DOHH2 (cell line): ENCODE measurements at regions not wholly inside any gene's neighbourhood (a gene's known extent, or its start where the extent isn't known, plus 50 kb on each side); places are given as distances from the start of the nearest gene placed in this dataset.
"Not testable (repeated sequence)": the region's sequence is repeated elsewhere in the genome, so short reads cannot be mapped to it uniquely, and the experiment has no call there.

Experiments
- H3F3A ChIP-seq: fragments of 200-600 bp; sonication (generic), shearing (Covaris generic); 2 replicates; pipeline ENCODE4 v1.6.0; 2016; ENCODE audit warnings: antibody characterized with exemption, mild to moderate bottlenecking; ENCODE audit not compliant: control insufficient read depth, insufficient read depth
- H3K27ac ChIP-seq: fragments of 200-600 bp; sonication (generic); 2 replicates; pipeline ENCODE4 v1.5.1; 2014; ENCODE audit warnings: low read depth, mild to moderate bottlenecking, low read length, moderate library complexity
- H3K27me3 ChIP-seq: fragments of 200-600 bp; sonication (generic); 2 replicates; pipeline ENCODE4 v1.6.1; 2014; ENCODE audit warnings: mild to moderate bottlenecking, low read length, mixed read lengths; ENCODE audit not compliant: control insufficient read depth
- H3K36me3 ChIP-seq: fragments of 200-600 bp; sonication (generic); 2 replicates; pipeline ENCODE4 v1.6.1; 2014; ENCODE audit warnings: mild to moderate bottlenecking, low read length, moderate library complexity, mixed read lengths; ENCODE audit not compliant: control insufficient read depth
- H3K4me1 ChIP-seq: fragments of 200-600 bp; sonication (generic); 2 replicates; pipeline ENCODE4 v1.6.1; 2014; ENCODE audit warnings: mild to moderate bottlenecking, low read length, mixed read lengths; ENCODE audit not compliant: control insufficient read depth
- H3K4me2 ChIP-seq: fragments of 200-600 bp; sonication (generic); 2 replicates; pipeline ENCODE4 v1.6.0; 2014; ENCODE audit warnings: mild to moderate bottlenecking, low read length, moderate library complexity
- H3K4me3 ChIP-seq: fragments of 200-600 bp; sonication (generic); 2 replicates; pipeline ENCODE4 v1.5.1; 2014; ENCODE audit warnings: mild to moderate bottlenecking, low read length, mixed read lengths
- H3K79me2 ChIP-seq: fragments of 200-600 bp; sonication (generic); 2 replicates; pipeline ENCODE4 v1.6.1; 2014; ENCODE audit warnings: mild to moderate bottlenecking, low read length, mixed read lengths; ENCODE audit not compliant: control insufficient read depth
- H3K9me2 ChIP-seq: fragments of 200-600 bp; sonication (generic); replicated peaks from 2 replicates; pipeline ENCODE4 v1.6.1; 2014; ENCODE audit warnings: mild to moderate bottlenecking, low read length, mixed read lengths; ENCODE audit not compliant: control insufficient read depth
- H3K9me3 ChIP-seq: fragments of 200-600 bp; sonication (generic); 2 replicates; pipeline ENCODE4 v1.6.1; 2014; ENCODE audit warnings: antibody characterized with exemption, low read length, mixed read lengths; ENCODE audit not compliant: control insufficient read depth, insufficient read depth
- H4K20me1 ChIP-seq: fragments of 200-600 bp; sonication (generic); 2 replicates; pipeline ENCODE4 v1.6.0; 2014; ENCODE audit warnings: low read depth, mild to moderate bottlenecking, antibody characterized with exemption, low read length, moderate library complexity; ENCODE audit not compliant: control insufficient read depth, insufficient read depth
- CTCF ChIP-seq: fragments of 200-600 bp; sonication (generic); IDR thresholded peaks from one replicate; pipeline ENCODE4 v1.5.1; 2014; ENCODE audit warnings: antibody characterized with exemption, mild to moderate bottlenecking, low read depth, low read length; ENCODE audit not compliant: poor library complexity, severe bottlenecking
- EZH2phosphoT487 ChIP-seq: fragments of 200-600 bp; sonication (generic); IDR thresholded peaks from 2 replicates; pipeline ENCODE4 v1.6.1; 2017; ENCODE audit warnings: borderline replicate concordance, mild to moderate bottlenecking, antibody characterized with exemption, low read length, moderate library complexity, mixed read lengths

GRCh38 chr10:37535459-37536246 lies 321.8 kb downstream of the ZNF248 start:
- no peaks in the 10 kb centered on the region for H3K9me2 ChIP-seq
- no peaks in the 10 kb centered on the region for H3K36me3 ChIP-seq
- H3K9me3 ChIP-seq, result no peaks in the 10 kb centered on the region
- H3K4me1 ChIP-seq, result no peaks in the 10 kb centered on the region
- TF ChIP-seq EZH2phosphoT487, result no peak
- TF ChIP-seq CTCF, result no peak
- H3K4me3 ChIP-seq, result no peak overlapping the region
- H3K27me3 ChIP-seq, result no peaks in the 10 kb centered on the region
- no peaks in the 10 kb centered on the region for H4K20me1 ChIP-seq
- no peak overlapping the region for H3K4me2 ChIP-seq
- H3K79me2 ChIP-seq, result no peaks in the 10 kb centered on the region
- H3F3A ChIP-seq, result no peaks in the 10 kb centered on the region
- H3K27ac ChIP-seq, result no peak overlapping the region

GRCh38 chr10:37534166-37534565 lies 323.2 kb downstream of the ZNF248 start:
- Histone ChIP-seq H3K27me3 (no peaks in the 10 kb centered on the region), H3K4me1 (no peaks in the 10 kb centered on the region), H3K4me3 (no peak overlapping the region), H3K4me2 (no peak overlapping the region), H3K79me2 (no peaks in the 10 kb centered on the region), H3K27ac (no peak overlapping the region), H3K9me2 (no peaks in the 10 kb centered on the region), H3F3A (no peaks in the 10 kb centered on the region), H3K9me3 (no peaks in the 10 kb centered on the region), H3K36me3 (no peaks in the 10 kb centered on the region), H4K20me1 (no peaks in the 10 kb centered on the region)
- TF ChIP-seq EZH2phosphoT487 (no peak), CTCF (no peak)

- H3K27ac ChIP-seq, H3F3A ChIP-seq, H4K20me1 ChIP-seq, H3K79me2 ChIP-seq, H3K9me2 ChIP-seq, H3K4me2 ChIP-seq, H3K36me3 ChIP-seq, H3K9me3 ChIP-seq, H3K27me3 ChIP-seq, H3K4me3 ChIP-seq, H3K4me1 ChIP-seq: not testable (repeated sequence)
- TF ChIP-seq CTCF, result peak; percentile 27
These were observed 332.0 kb downstream of the ZNF248 start for GRCh38 chr10:37525410-37525809.
